ENCODE measurements at regions not wholly inside any gene's neighbourhood (a gene's known extent, or its start where the extent isn't known, plus 50 kb on each side); places are given as distances from the start of the nearest gene placed in this dataset.

DNA sequence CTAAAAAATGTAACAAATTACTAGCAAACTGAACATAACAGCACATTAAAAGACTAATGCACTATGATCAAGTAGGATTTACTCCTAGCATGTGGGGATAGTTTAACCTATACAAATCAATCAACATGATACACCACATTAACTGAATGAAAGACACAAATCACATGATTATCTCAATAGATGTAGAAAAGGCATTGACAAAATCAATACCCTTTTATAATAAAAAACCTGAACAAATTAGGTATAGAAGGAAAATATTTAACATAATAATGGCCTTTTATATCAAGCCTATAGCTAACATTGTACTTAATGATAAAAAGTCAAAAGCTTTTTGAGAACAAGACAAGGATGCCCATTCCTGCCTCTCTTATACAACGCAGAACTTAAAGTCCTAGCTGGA, 540.0 kb downstream of the RERGL start:
- no peak overlapping the region for H3K9ac ChIP-seq (ENCODE audit: extremely low read depth, low read length, poor library complexity, severe bottlenecking)
- H3K4me3 ChIP-seq (ENCODE audit: low read length) = no peak overlapping the region
- Mint-ChIP-seq H3K4me1 (peaks cover 6% of the 10 kb centered on the region), H3K36me3 (ENCODE audit: low read depth) (no peaks in the 10 kb centered on the region), H3K4me3 (no peak overlapping the region), H3K9me3 (no peaks in the 10 kb centered on the region), H3K27me3 (ENCODE audit: insufficient read depth) (peaks cover 3% of the 10 kb centered on the region), H3K27ac (no peak overlapping the region)
- H3K27ac ChIP-seq (ENCODE audit: low read depth, low read length) = no peak overlapping the region
- no peaks in the 10 kb centered on the region for H3K4me1 ChIP-seq (ENCODE audit: control insufficient read depth, insufficient read depth, low read length)
- DNase-seq = no peak
- no peaks in the 10 kb centered on the region for H3K27me3 ChIP-seq (ENCODE audit: control insufficient read depth, insufficient read depth, low read length, poor library complexity, severe bottlenecking)
- H3K36me3 ChIP-seq (ENCODE audit: control insufficient read depth, insufficient read depth, low read length) = no peaks in the 10 kb centered on the region
- no peaks in the 10 kb centered on the region for H3K9me3 ChIP-seq (ENCODE audit: control insufficient read depth, low read length)
- TF ChIP-seq, protein P1, sequence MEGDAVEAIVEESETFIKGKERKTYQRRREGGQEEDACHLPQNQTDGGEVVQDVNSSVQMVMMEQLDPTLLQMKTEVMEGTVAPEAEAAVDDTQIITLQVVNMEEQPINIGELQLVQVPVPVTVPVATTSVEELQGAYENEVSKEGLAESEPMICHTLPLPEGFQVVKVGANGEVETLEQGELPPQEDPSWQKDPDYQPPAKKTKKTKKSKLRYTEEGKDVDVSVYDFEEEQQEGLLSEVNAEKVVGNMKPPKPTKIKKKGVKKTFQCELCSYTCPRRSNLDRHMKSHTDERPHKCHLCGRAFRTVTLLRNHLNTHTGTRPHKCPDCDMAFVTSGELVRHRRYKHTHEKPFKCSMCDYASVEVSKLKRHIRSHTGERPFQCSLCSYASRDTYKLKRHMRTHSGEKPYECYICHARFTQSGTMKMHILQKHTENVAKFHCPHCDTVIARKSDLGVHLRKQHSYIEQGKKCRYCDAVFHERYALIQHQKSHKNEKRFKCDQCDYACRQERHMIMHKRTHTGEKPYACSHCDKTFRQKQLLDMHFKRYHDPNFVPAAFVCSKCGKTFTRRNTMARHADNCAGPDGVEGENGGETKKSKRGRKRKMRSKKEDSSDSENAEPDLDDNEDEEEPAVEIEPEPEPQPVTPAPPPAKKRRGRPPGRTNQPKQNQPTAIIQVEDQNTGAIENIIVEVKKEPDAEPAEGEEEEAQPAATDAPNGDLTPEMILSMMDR (conservative IDR thresholded peaks at IDR 0.05) = no peak
- WGBS, 2 experiments (ENCODE audit: insufficient coverage in 1 of 2, insufficient read length in 1 of 2) = 88% methylated on average over 1 of the region's 1 CpG; no CpG with 5 or more reads in 1 of the 2 experiments

DNA sequence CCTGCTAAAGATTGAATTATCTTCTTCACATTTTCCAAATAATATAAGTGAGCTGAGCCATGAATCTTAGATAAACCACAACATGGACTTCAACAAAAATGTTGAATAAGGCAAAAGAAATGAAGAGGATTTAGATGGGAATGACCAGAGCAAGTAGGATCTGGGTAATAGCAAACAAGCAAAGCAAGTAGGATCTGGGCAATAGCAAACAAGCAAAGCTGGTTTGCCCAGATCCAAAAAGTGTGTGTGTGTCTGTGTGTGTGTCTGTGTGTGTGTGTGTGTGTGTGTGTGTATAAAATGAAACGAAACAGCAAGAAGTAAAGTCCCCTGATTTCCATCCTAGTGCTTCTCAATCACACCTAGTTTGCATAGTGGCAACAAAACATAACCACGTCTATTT, 549.1 kb downstream of the RERGL start:
- Histone ChIP-seq H3K27me3 (ENCODE audit: control insufficient read depth, insufficient read depth, low read length, poor library complexity, severe bottlenecking) (no peaks in the 10 kb centered on the region), H3K9me3 (ENCODE audit: control insufficient read depth, low read length) (peaks cover 8% of the 10 kb centered on the region), H3K36me3 (ENCODE audit: control insufficient read depth, insufficient read depth, low read length) (no peaks in the 10 kb centered on the region), H3K27ac (ENCODE audit: low read depth, low read length) (no peak overlapping the region), H3K9ac (ENCODE audit: extremely low read depth, low read length, poor library complexity, severe bottlenecking) (no peak overlapping the region), H3K4me3 (ENCODE audit: low read length) (no peak overlapping the region), H3K4me1 (ENCODE audit: control insufficient read depth, insufficient read depth, low read length) (no peaks in the 10 kb centered on the region)
- 93% methylated on average over 1 of the region's 2 CpGs; no CpG with 5 or more reads in 1 of the 2 experiments for WGBS, 2 experiments (ENCODE audit: insufficient coverage in 1 of 2, insufficient read length in 1 of 2)
- no peak for DNase-seq
- Mint-ChIP-seq H3K4me3 (no peak overlapping the region), H3K9me3 (no peaks in the 10 kb centered on the region), H3K4me1 (peaks cover 2% of the 10 kb centered on the region), H3K36me3 (ENCODE audit: low read depth) (no peaks in the 10 kb centered on the region), H3K27me3 (ENCODE audit: insufficient read depth) (peaks cover 13% of the 10 kb centered on the region), H3K27ac (no peak overlapping the region)
- TF ChIP-seq, protein P1 (conservative IDR thresholded peaks at IDR 0.05) = no peak

DNA sequence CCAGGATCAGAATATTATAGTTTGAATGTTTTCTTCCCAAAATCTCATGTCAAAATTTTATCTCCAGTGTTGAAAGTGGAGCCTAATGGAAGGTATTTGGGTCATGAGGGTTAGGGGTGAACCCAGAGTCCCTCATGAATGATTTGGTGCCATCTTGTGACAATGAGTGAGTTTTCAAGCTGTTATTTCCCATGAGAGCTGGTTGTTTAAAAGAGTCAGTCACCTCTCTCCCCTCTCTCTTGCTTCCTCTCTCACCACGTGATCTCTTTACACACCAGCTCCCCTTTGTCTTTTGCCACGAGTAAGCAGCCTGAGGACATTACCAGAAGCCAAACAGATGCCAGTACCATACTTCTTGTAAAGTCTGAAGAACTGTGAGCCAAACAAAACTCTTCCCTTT, 561.6 kb downstream of the RERGL start:
- no peak overlapping the region for H3K27ac ChIP-seq (ENCODE audit: low read depth, low read length)
- no peak overlapping the region for H3K27ac Mint-ChIP-seq
- H3K27me3 ChIP-seq (ENCODE audit: control insufficient read depth, insufficient read depth, low read length, poor library complexity, severe bottlenecking) = no peaks in the 10 kb centered on the region
- no peaks in the 10 kb centered on the region for H3K36me3 ChIP-seq (ENCODE audit: control insufficient read depth, insufficient read depth, low read length)
- H3K4me3 Mint-ChIP-seq = no peak overlapping the region
- TF ChIP-seq, protein P1 (conservative IDR thresholded peaks at IDR 0.05) = peak; percentile 71
- no peaks in the 10 kb centered on the region for H3K9me3 Mint-ChIP-seq
- no peaks in the 10 kb centered on the region for H3K9me3 ChIP-seq (ENCODE audit: control insufficient read depth, low read length)
- peak; percentile 51 for DNase-seq
- no peaks in the 10 kb centered on the region for H3K4me1 ChIP-seq (ENCODE audit: control insufficient read depth, insufficient read depth, low read length)
- H3K9ac ChIP-seq (ENCODE audit: extremely low read depth, low read length, poor library complexity, severe bottlenecking) = no peak overlapping the region
- no peaks in the 10 kb centered on the region for H3K36me3 Mint-ChIP-seq (ENCODE audit: low read depth)
- 20 to 36% methylated on average over 1 to 2 of the region's 2 CpGs for WGBS, 2 experiments (ENCODE audit: insufficient coverage in 1 of 2, insufficient read length in 1 of 2)
- peaks cover 8% of the 10 kb centered on the region for H3K4me1 Mint-ChIP-seq
- no peak overlapping the region for H3K4me3 ChIP-seq (ENCODE audit: low read length)
- peaks cover 2% of the 10 kb centered on the region for H3K27me3 Mint-ChIP-seq (ENCODE audit: insufficient read depth)

All from endodermal cell (in vitro differentiated cells).